HG03025 (cell line): ENCODE measurements at regions not wholly inside any gene's neighbourhood (a gene's known extent, or its start where the extent isn't known, plus 50 kb on each side); places are given as distances from the start of the nearest gene placed in this dataset.
"Not testable (repeated sequence)": the region's sequence is repeated elsewhere in the genome, so short reads cannot be mapped to it uniquely, and the experiment has no call there.

Experiments
- ATAC-seq: cut with Tn5 transposase; IDR thresholded peaks from one replicate; pipeline ENCODE4 v1.9.1; 2021; ENCODE audit warnings: mild to moderate bottlenecking, moderate library complexity; ENCODE audit not compliant: unreplicated experiment, low FRiP score

- ATAC-seq: no peak
Measured at GRCh38 chr16:65559846-65560245, 438.0 kb upstream of the CDH11 start.

DNA sequence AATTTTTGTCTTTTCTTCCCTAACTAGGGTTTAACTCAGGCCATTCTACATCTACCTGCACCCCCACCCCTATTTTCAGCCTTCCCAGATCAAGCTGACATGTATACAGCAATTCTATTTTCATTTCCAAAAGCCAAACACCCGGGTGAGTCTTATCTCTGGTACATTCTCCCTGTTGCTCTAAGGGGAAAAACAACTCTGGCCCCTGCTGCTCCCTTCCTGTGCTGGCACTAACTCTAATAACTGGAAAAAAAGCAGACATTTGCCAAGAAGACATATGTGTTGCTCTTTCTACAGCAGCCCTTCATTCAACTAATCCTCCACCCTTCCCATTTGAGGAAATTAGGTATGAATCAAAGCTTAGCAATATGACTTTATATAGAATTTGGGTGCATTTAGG lies 427.8 kb upstream of the CDH11 start:
- not testable (repeated sequence) for ATAC-seq

DNA sequence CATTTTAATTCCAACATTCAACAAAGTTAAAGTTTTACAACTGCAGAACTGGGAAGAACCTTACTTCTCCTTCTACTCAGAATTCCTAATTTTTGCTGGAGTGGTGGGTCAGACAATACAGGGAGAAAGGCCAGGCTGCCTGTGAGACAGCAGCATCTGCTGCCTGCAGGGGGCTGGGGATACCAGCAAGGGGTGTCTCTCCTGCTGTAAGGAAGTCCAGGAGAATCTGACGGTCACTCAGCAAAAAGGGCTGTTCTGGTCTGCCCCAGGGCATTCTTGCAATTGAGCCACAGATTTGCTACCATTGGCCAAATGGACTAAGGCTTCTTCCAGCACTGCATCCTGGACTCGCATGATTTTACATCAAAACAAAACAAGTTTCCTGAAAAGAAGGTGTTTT lies 426.6 kb upstream of the CDH11 start:
- ATAC-seq: no peak

GRCh38 chr16:65547772-65548446 lies 426.0 kb upstream of the CDH11 start:
- no peak for ATAC-seq

- no peak for ATAC-seq
Measured at GRCh38 chr16:65546353-65546791, 424.5 kb upstream of the CDH11 start.

GRCh38 chr16:65545413-65545956 lies 423.6 kb upstream of the CDH11 start:
- ATAC-seq: no peak

DNA sequence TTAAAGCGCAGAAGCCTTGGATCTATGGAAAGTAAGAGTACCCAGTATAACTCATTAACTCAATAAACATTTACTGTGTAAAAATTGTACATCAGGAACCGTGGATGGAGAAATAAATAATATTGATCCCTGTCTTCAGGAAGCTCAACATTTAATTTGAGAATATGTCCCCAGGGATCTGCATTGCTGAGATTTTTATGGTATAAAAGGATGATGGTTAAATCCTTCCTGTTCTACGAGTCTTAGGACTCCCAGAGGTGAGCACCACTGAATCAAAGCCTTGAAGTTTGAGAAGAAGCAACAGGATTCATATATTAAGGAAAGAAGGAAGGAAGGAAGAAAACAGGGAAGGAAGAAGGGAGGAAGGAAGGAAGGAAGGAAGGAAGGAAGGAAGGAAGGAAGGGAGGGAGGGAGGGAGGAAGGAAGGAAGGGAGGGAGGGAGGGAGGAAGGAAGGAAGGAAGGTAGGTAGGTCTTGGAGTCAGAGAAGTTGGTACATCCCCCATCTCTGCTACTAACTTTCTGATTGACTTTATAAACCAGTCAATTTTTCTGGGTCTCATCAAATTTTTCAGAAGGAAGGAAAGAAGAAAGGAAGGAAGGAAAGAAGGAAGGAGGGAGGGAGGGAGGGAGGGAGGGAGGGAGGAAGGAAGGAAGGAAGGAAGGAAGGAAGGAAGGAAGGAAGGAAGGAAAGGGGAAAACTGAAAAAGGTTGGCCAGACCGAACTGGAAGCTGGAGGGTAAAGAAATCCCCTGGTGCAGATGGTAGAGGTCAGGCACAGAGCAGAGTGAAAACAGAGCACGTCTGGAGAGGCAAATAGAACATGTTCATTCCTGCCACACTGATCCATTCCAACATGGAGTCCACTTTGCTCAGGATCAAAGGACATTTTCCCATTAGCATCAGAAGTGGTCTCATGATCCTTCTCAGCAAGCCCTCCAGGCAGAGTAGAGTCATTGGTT lies 422.2 kb upstream of the CDH11 start:
- no peak for ATAC-seq

GRCh38 chr16:65541646-65542045 lies 419.8 kb upstream of the CDH11 start:
- ATAC-seq: no peak

DNA sequence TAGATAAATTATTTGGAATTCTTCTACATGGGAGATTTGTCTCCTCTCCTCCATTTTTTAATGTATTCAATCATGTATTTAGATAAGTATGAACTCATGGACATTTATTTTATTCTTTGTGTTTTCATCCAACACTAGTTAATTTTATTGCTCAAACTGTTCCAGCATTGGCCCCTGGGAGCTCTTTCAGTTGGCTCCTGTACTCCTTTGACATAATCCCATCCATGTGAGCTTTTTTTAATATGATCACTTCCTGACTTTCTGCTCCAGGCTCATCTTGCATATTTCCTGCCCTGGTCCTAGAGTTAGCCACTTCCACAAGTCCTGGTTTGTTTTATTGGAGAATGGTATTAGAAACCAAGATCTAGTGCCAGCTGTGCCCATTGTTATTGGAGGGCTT lies 419.0 kb upstream of the CDH11 start:
- no peak for ATAC-seq

GRCh38 chr16:65538976-65539375 lies 417.1 kb upstream of the CDH11 start:
- ATAC-seq: no peak

- ATAC-seq: no peak
Measured at GRCh38 chr16:65537336-65537735, 415.5 kb upstream of the CDH11 start.

DNA sequence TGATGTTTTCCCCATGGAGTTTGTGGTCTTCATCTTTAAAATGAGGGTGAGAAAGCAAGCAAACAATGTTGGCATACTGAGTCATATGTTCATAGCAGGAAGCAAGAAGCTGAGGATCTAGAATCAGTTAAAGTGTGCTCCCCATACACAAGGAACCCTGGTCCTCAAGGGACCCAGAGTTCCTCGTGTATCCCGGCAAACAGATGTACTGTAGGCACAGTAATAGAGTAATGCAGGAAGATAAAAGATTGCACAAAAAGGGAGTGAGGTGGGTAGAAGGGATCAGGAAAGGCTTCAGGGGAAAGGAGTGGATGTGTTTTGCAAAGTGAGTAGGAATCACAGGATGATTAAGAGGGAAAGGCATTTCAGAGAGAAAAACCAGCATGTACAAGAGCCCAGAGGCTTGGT lies 412.3 kb upstream of the CDH11 start:
- ATAC-seq: no peak

- no peak for ATAC-seq
Measured at GRCh38 chr16:65532846-65533245, 411.0 kb upstream of the CDH11 start.

- ATAC-seq: no peak
Measured at GRCh38 chr16:65532258-65532657, 410.4 kb upstream of the CDH11 start.

DNA sequence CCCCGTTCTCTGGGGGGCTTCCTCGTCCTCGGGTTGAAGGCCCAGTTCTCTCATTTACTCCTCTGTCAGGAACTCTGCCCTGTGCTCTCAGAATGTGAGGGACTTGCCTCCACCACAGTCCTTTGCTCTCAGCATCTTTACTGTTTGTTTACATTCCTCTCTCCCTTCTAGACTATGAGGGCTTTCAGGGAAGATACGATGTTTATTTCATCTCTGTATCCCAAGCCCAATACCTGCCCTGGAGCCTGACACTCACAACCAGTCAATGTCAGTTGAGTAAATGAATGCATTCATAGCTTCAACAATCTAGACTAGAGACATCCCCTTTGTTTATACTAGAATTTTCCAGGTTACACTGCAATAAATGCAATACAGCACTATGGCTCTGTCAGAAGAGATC lies 409.6 kb upstream of the CDH11 start:
- ATAC-seq: no peak

DNA sequence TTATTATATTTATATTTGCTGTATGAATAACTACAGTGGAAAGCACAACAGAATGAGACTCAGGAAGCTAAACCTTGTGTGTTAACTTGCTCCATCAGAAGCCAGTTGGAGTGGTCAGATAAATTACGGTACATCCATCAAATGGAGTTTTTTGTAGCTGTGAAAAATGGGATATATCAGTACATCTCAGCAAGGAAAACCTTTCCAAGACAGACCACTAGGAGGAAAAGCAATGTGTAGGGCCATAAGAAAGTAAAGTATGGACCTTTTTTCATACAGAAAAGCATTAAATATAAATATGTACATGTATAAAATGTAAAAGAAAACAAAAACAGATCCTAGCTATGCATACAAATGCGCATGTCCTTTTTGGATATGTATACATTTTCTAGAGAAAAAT lies 403.8 kb upstream of the CDH11 start:
- no peak for ATAC-seq

GRCh38 chr16:65524997-65525396 lies 403.1 kb upstream of the CDH11 start:
- no peak for ATAC-seq

DNA sequence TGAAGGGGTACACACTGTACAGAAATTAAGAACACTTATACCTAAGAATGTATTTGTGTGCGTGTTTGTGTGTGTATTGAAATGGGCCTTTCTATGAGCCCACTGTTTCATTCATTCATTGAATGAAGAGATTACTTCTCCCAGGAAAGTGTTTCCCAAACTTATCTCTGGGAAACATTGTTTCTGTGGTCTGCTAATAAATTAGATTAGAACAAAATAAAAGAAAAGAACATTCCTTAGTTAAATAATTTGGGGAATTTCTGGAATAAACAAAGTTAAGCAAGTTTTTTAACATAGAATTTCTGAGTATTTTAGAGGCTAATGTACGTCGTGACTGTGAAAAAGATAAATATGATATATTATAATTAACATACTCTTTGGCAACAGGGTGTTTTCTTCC lies 402.4 kb upstream of the CDH11 start:
- ATAC-seq: no peak

DNA sequence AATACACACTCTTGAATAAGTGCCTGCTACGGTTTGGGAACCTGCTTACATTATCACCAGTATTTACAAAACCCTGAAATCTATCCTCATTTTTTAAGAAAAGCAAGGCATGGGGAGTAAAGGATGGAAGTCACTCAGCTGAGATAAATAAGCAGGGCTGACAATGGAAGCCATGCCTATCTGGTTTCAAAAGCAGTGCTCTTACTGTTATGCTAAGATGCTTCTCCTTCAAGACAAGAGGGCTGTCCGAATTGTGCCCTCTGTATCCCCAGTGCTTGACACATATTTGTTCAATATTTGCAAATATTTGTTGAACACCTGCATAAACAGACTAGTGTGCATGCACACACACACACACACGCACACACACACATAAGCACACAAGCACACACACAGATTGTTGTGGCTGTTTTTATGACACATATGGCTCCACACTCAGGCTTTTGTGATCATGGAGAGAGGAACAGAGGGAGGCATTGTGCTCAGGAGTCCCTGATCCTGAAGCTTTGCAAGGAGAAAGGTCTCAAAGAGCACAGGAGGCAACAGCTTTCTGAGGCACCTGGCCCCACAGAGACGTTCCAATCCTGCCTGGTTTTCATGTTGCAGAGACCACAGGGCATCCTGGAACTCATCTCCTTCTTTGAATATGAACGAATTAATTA lies 401.6 kb upstream of the CDH11 start:
- ATAC-seq: no peak

DNA sequence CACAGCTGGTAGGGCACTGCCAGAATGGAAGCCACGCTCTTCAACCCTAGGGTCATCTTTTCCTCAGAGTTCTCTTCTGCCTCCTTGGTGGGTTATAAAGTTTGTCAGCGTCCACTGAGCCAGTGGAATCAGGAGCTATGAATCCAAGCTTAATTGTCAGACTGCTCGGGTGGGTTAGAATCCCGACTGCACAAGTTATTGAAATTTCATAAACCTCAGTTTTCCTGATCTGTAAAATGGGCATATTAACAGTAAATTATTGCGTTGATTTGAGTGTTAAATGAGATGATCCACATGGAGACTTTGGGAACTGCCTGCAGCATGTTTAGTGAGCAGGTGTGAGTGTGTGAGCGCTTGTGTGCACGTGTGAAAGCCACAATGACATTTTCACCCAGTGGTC lies 400.5 kb upstream of the CDH11 start:
- no peak for ATAC-seq
